CD14-positive monocyte (primary cell): ENCODE measurements at regions not wholly inside any gene's neighbourhood (a gene's known extent, or its start where the extent isn't known, plus 50 kb on each side); places are given as distances from the start of the nearest gene placed in this dataset.

ENCODE experiments used
- DNase-seq, 3 donors: peaks; one replicate each; pipeline ENCODE4 v3.0.0-alpha.2; 2011 to 2022
- H2AFZ ChIP-seq: 2 replicates; pipeline ENCODE4 v1.6.0; 2012; ENCODE audit warnings: mild to moderate bottlenecking, low read depth, low read length, inconsistent platforms; ENCODE audit not compliant: insufficient read depth, poor library complexity, severe bottlenecking
- H3K27ac ChIP-seq, 2 donors: 1 replicate in 1 of 2; 2 replicates in 1 of 2; pipeline ENCODE4 v1.5.1; 2012 to 2013; ENCODE audit warnings: low read length in 2 of 2, control low read depth in 1 of 2, inconsistent platforms in 1 of 2, low read depth in 1 of 2, mild to moderate bottlenecking in 1 of 2
- H3K27me3 ChIP-seq, 2 donors: one replicate each; pipeline versions ENCODE4 v1.6.0 to v1.6.1; 2011 to 2013; ENCODE audit warnings: low read length in 2 of 2; ENCODE audit not compliant: control insufficient read depth in 2 of 2, insufficient read depth in 2 of 2
- H3K36me3 ChIP-seq, 2 donors: replicated peaks in 1 of 2; 1 replicate in 1 of 2; 2 replicates in 1 of 2; pipeline versions ENCODE4 v1.5.1 to v1.6.1; 2012 to 2013; ENCODE audit warnings: low read length in 2 of 2, control low read depth in 1 of 2, inconsistent platforms in 1 of 2, mild to moderate bottlenecking in 1 of 2; ENCODE audit not compliant: insufficient read depth in 2 of 2, control insufficient read depth in 1 of 2
- H3K4me1 ChIP-seq, 2 donors: 1 replicate in 1 of 2; 2 replicates in 1 of 2; pipeline versions ENCODE4 v1.5.1 to v1.6.1; 2012 to 2013; ENCODE audit warnings: low read length in 2 of 2, control low read depth in 1 of 2, inconsistent platforms in 1 of 2, mild to moderate bottlenecking in 1 of 2, moderate library complexity in 1 of 2; ENCODE audit not compliant: insufficient read depth in 2 of 2, control insufficient read depth in 1 of 2
- H3K4me2 ChIP-seq: replicated peaks from 2 replicates; pipeline ENCODE3; 2012; ENCODE audit warnings: low read length, moderate library complexity, mild to moderate bottlenecking; ENCODE audit not compliant: poor library complexity, severe bottlenecking; ENCODE audit errors: extremely low read depth
- H3K4me3 ChIP-seq, 3 experiments: fragments of 200-600 bp in 1 of 3; sonication (generic) in 1 of 3; replicated peaks in 1 of 3; 1 replicate in 2 of 3; 2 replicates in 1 of 3; pipeline ENCODE4 v1.5.1; 2011 to 2013; ENCODE audit warnings: low read length in 3 of 3, mild to moderate bottlenecking in 3 of 3, control low read depth in 2 of 3, low read depth in 2 of 3, inconsistent platforms in 1 of 3, moderate library complexity in 1 of 3
- H3K79me2 ChIP-seq: 2 replicates; pipeline ENCODE4 v1.6.0; 2012; ENCODE audit warnings: mild to moderate bottlenecking, control low read depth, inconsistent platforms, low read length, moderate library complexity; ENCODE audit not compliant: insufficient read depth
- H3K9ac ChIP-seq: 2 replicates; pipeline ENCODE4 v1.6.0; 2017; ENCODE audit warnings: low read length, mild to moderate bottlenecking; ENCODE audit not compliant: insufficient read depth, poor library complexity, severe bottlenecking
- H3K9me3 ChIP-seq, 2 donors: replicated peaks in 1 of 2; 1 replicate in 1 of 2; 2 replicates in 1 of 2; pipeline versions ENCODE4 v1.5.1 to v1.6.1; 2012 to 2013; ENCODE audit warnings: low read length in 2 of 2, control low read depth in 1 of 2; ENCODE audit not compliant: control insufficient read depth in 1 of 2, insufficient read depth in 1 of 2
- H4K20me1 ChIP-seq: 2 replicates; pipeline ENCODE4 v1.6.0; 2012; ENCODE audit warnings: mild to moderate bottlenecking, low read length, control low read depth, moderate library complexity; ENCODE audit not compliant: insufficient read depth
- H3K27ac Mint-ChIP-seq, 7 donors: one replicate each; pipeline ENCODE4 v1.8.0; 2020; ENCODE audit warnings: mild to moderate bottlenecking in 7 of 7, mixed read lengths in 7 of 7, moderate library complexity in 6 of 7, inconsistent platforms in 2 of 7
- H3K27me3 Mint-ChIP-seq, 3 donors: one replicate each; pipeline ENCODE4 v1.8.0; 2021 to 2022; ENCODE audit warnings: low read depth in 3 of 3, mild to moderate bottlenecking in 3 of 3, mixed read lengths in 3 of 3, moderate library complexity in 3 of 3, inconsistent platforms in 1 of 3
- H3K36me3 Mint-ChIP-seq, 2 donors: one replicate each; pipeline ENCODE4 v1.8.0; 2020; ENCODE audit warnings: mixed read lengths in 2 of 2, inconsistent platforms in 1 of 2, mild to moderate bottlenecking in 1 of 2
- H3K4me1 Mint-ChIP-seq: one replicate; pipeline ENCODE4 v1.8.0; 2020; ENCODE audit warnings: mild to moderate bottlenecking, mixed read lengths
- H3K4me3 Mint-ChIP-seq, 2 donors: one replicate each; pipeline ENCODE4 v1.8.0; 2020; ENCODE audit warnings: mild to moderate bottlenecking in 2 of 2, mixed read lengths in 2 of 2, moderate library complexity in 1 of 2
- H3K9me3 Mint-ChIP-seq, 7 donors: one replicate each; pipeline ENCODE4 v1.8.0; 2020 to 2022; ENCODE audit warnings: mixed read lengths in 7 of 7, mild to moderate bottlenecking in 6 of 7, moderate library complexity in 6 of 7, inconsistent platforms in 2 of 7
- WGBS: methylation state at CpG from one replicate; pipeline ENCODE4 v1.1.5; 2013; ENCODE audit warnings: missing lambda C conversion rate; ENCODE audit not compliant: insufficient coverage; 5-methylcytosine and 5-hydroxymethylcytosine counted together
- intact Hi-C, 2 donors: fragments of 100-400 bp; cut with micrococcal nuclease; formaldehyde crosslinking; loops; one replicate each; pipeline versions ENCODE4 v1.15.0 to v1.15.1; 2023
- TF ChIP-seq, protein P1 (sequence below): fragments of 200-600 bp; IDR thresholded peaks from one replicate; pipeline ENCODE4 v1.8.0; 2022; ENCODE audit warnings: antibody characterized with exemption, mild to moderate bottlenecking

DNA sequence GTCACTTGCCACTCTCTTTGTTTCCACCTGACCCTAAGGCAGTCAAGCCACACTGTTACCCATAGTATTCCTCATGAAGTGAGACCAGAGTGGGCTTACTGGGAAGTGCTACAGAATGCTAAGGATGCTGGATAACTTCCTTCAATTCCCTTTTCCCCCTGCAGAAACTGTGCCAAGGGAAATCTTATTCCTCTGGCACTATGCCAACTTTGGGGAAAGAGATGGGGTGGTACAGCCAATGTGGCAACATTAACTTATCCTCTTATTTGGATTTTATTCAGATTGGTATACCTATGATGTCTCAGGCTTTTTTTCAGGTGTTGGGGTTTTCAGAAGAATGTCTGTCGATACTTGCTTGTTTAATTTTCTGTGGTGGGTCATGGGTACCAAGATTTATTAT is 599.4 kb upstream of the PBX1 start:
- no CpG with 5 or more reads among the region's 1 CpG for WGBS
- no peaks in the 10 kb centered on the region for H3K79me2 ChIP-seq
- H3K4me1 ChIP-seq = no peaks in the 10 kb centered on the region
- peaks cover 0 to 1% (median 0%) of the 10 kb centered on the region in 3 donors for H3K27me3 Mint-ChIP-seq
- H3K4me3 Mint-ChIP-seq = no peak overlapping the region
- H3K27me3 ChIP-seq = no peaks in the 10 kb centered on the region
- H3K36me3 Mint-ChIP-seq = no peaks in the 10 kb centered on the region
- H3K36me3 ChIP-seq = no peaks in the 10 kb centered on the region
- H2AFZ ChIP-seq = no peak overlapping the region
- H3K27ac Mint-ChIP-seq = no peak overlapping the region
- no peak for DNase-seq
- no peak overlapping the region for H3K9ac ChIP-seq
- no peak overlapping the region for H3K27ac ChIP-seq
- H3K4me3 ChIP-seq = no peak overlapping the region
- peaks cover 32 to 33% of the 10 kb centered on the region in 2 donors for H3K9me3 ChIP-seq
- intact Hi-C loops = no loop called here
- H3K4me2 ChIP-seq = no peak overlapping the region
- H4K20me1 ChIP-seq = no peaks in the 10 kb centered on the region
- H3K4me1 Mint-ChIP-seq = no peaks in the 10 kb centered on the region
- TF ChIP-seq, protein P1, sequence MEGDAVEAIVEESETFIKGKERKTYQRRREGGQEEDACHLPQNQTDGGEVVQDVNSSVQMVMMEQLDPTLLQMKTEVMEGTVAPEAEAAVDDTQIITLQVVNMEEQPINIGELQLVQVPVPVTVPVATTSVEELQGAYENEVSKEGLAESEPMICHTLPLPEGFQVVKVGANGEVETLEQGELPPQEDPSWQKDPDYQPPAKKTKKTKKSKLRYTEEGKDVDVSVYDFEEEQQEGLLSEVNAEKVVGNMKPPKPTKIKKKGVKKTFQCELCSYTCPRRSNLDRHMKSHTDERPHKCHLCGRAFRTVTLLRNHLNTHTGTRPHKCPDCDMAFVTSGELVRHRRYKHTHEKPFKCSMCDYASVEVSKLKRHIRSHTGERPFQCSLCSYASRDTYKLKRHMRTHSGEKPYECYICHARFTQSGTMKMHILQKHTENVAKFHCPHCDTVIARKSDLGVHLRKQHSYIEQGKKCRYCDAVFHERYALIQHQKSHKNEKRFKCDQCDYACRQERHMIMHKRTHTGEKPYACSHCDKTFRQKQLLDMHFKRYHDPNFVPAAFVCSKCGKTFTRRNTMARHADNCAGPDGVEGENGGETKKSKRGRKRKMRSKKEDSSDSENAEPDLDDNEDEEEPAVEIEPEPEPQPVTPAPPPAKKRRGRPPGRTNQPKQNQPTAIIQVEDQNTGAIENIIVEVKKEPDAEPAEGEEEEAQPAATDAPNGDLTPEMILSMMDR = no peak
- H3K9me3 Mint-ChIP-seq = peaks cover 6 to 38% (median 22%) of the 10 kb centered on the region in 7 donors

DNA sequence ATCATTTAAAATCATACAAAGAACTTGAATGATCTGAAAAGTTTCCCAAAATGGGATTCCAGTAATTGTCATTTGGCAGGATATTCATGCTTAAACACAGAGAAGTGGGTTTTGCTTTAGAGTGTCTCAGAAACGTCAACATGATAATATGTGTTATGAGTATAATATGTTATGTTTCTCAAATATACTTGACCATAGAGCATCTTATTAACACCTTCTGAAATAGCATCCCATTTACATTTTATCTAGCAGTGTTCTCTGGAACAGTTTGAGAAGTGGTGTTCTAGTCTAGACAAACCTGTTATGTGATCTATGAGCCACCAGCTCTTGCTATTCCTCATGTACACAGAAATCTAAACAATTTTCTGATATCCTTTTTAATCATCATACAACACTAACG is 588.8 kb upstream of the PBX1 start:
- Mint-ChIP-seq H3K27ac (no peak overlapping the region), H3K9me3 (peaks cover 1 to 7% (median 3%) of the 10 kb centered on the region in 7 donors), H3K4me3 (no peak overlapping the region), H3K27me3 (peaks cover 0 to 2% (median 0%) of the 10 kb centered on the region in 3 donors), H3K36me3 (no peaks in the 10 kb centered on the region), H3K4me1 (no peaks in the 10 kb centered on the region)
- H3K4me2 ChIP-seq = no peak overlapping the region
- WGBS = no CpG with 5 or more reads among the region's 2 CpGs
- no peaks in the 10 kb centered on the region for H4K20me1 ChIP-seq
- no peak overlapping the region for H2AFZ ChIP-seq
- H3K9me3 ChIP-seq = no peaks in the 10 kb centered on the region
- no peak overlapping the region for H3K9ac ChIP-seq
- no peaks in the 10 kb centered on the region for H3K79me2 ChIP-seq
- DNase-seq = no peak
- TF ChIP-seq, protein P1 = no peak
- no peak overlapping the region for H3K4me3 ChIP-seq
- no peaks in the 10 kb centered on the region for H3K4me1 ChIP-seq
- H3K27ac ChIP-seq = no peak overlapping the region
- intact Hi-C loops = no loop called here
- no peaks in the 10 kb centered on the region for H3K36me3 ChIP-seq
- H3K27me3 ChIP-seq = no peaks in the 10 kb centered on the region
